GM21360 (cell line): ENCODE measurements at regions not wholly inside any gene's neighbourhood (a gene's known extent, or its start where the extent isn't known, plus 50 kb on each side); places are given as distances from the start of the nearest gene placed in this dataset.

Experiments
- ATAC-seq: cut with Tn5 transposase; IDR thresholded peaks from one replicate; pipeline ENCODE4 v1.9.1; 2021; ENCODE audit warnings: mild to moderate bottlenecking, moderate library complexity; ENCODE audit not compliant: unreplicated experiment

DNA sequence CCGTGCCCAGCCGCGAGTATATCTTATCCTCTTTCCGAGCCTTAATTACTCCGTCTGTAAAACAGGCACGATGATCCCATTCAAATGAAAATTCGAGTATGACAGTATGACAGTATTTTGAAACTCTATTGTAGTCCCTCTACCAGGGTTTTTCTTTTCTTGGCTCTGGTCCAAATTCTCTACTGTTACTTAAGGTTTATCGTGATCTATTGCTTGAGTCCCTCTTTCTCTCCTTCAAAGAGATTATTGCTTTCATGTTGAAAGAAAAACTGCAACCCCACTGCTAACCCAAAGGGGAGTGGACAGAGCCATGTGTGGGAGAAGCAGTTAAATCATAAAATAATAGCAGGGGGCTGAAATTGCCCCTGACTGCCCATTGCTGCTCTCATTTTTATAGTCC, 1156.6 kb upstream of the AUTS2 start:
- ATAC-seq: no peak

DNA sequence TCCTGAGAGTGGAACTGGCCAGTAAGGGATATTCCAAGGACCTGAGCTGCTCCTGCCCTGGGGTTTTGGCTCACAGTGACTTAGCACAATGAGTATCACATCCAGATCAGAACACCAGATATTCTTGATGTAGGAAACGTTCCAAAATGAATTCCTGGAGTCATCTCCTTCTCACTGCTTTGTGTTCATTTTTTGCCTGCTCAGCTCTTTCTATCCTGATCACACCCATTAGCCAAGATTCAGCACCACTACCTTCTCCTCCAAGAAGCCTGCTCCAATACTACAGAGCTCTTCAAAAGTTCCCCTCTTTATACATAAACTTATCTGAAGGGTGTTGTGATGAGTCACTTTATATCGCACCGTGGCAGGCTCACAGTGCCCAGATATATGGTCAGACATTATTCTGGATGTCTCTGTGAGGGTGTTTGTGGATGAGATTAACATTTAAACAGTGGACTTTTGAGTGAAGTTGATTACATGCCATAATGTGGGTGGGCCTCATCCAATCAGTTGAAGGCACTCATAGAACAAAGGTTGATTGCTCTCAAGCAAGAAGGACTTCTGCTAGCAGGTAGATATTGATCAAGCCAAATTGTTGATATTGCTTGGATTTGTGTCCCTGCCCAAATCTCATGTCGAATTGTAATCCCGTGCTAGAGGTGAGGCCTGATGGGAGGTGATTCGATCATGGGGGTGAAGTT, 1155.2 kb upstream of the AUTS2 start:
- ATAC-seq: no peak

DNA sequence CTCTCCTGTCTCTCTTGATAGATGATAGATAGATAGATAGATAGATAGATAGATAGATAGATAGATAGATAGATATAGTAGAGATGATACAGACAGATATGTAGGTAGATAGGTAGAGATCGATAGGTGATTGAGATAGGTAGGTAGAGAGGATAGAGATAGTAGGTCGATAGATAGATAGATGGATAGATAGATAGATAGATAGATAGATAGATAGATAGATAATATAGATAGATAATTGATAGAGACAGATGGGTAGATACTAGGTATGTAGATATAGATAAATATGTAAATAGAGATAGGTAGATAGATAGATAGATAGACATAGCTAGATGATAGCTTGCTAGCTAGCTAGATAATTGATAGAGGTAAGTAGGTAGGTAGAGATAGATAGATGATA, 1154.2 kb upstream of the AUTS2 start:
- no peak for ATAC-seq

GRCh38 chr7:68444956-68445355, 1153.3 kb upstream of the AUTS2 start:
- ATAC-seq: no peak

GRCh38 chr7:68446183-68446582, 1152.1 kb upstream of the AUTS2 start:
- no peak for ATAC-seq

GRCh38 chr7:68449099-68449498, 1149.2 kb upstream of the AUTS2 start:
- ATAC-seq: no peak

- ATAC-seq: no peak
Observed at GRCh38 chr7:68449816-68450215, 1148.5 kb upstream of the AUTS2 start.

- ATAC-seq: no peak
Observed at GRCh38 chr7:68454931-68455330, 1143.3 kb upstream of the AUTS2 start.

- ATAC-seq: no peak
Observed at GRCh38 chr7:68456469-68456868, 1141.8 kb upstream of the AUTS2 start.

DNA sequence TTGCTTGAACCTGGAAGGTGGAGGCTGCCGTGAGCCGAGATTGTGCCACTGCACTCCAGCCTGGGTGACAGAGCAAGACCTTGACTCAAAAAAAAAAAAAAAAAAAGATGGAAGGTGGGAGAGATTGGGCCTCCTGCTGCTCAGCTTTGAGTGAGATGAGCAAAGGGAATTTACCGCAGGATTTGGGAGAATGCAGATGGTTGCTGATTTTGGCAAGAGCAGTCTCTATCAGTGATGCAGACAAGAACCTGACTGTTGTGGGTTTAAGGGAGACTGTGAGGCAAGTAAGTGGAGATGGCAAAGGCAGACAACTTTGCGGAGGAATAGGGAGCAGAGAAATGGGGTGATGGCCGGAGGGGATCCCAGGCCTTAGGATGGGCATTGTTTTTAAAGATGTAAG, 1140.8 kb upstream of the AUTS2 start:
- ATAC-seq: no peak

GRCh38 chr7:68458010-68458908, 1140.0 kb upstream of the AUTS2 start:
- ATAC-seq: no peak

GRCh38 chr7:68461430-68461829, 1136.8 kb upstream of the AUTS2 start:
- ATAC-seq: no peak

GRCh38 chr7:68470836-68471435, 1127.3 kb upstream of the AUTS2 start:
- no peak for ATAC-seq

DNA sequence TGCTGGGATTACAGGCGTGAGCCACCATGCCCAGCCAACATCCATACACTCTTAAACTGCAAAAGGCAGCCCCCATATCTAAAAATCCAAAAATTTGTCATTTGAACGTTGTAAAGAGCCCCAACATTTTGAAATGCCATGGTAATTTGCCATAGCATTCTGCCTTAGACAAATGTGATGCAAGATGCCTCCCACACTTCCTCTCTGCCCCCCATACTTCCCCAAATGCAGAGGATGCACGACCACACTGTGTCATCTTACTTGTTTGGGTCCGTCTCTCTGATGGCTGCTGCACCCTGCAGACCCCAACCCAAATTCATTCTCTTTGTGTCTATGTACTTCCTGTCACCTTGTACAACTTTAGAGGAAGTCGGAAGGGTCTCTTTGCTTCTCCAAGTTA, 1125.6 kb upstream of the AUTS2 start:
- ATAC-seq: no peak

DNA sequence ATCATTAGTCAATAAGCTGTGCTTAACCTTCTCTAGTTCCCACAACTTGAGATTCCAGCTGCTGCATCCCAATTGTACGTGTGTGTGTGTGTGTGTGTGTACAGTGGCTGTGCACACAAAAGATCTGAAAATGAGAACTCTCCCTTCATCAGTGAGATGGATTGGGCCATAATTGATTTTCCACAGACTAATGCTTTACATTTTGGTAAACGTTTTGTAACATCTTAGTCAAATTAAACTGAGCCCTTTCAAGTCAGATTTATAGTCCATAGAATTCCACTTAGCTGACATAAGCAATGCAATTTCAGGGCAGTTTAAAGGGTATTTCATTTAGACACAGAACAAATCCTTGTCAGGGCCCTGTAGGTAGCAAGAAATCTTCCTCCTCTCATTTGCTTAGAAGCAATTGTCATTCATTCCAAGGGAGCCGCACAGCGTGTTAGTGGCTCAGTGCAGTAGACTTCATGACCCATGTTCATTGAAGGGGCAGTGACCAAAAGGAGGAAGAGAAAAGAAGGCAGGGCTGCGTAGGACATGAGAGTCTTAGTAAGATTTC, 1123.5 kb upstream of the AUTS2 start:
- no peak for ATAC-seq

DNA sequence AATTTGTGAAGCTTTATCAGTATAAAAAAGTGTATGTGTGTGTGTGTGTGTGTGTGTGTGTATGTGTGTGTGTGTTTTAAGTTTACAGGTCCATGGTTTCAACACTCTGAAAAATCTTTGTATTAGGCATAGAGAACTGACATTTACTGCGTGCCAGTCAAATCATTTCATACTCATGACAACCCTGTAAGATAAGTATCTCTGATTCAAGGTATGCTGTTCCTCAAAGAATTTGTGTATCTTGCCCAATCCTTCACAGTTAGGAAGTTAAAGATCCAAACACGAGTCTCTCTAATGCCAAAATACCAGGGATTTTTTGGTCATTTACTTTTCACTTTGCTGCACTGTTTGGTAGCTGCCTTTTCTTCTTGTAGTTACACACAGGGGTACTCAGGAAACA, 1121.3 kb upstream of the AUTS2 start:
- no peak for ATAC-seq

- ATAC-seq: no peak
Observed at GRCh38 chr7:68478326-68478725, 1119.9 kb upstream of the AUTS2 start.

GRCh38 chr7:68482800-68483199, 1115.5 kb upstream of the AUTS2 start:
- ATAC-seq: no peak

GRCh38 chr7:68484731-68485130, 1113.5 kb upstream of the AUTS2 start:
- ATAC-seq: no peak

- ATAC-seq: no peak
Observed at GRCh38 chr7:68485253-68485917, 1112.9 kb upstream of the AUTS2 start.
